Cardiac fibroblast (primary cell): ENCODE measurements at regions not wholly inside any gene's neighbourhood (a gene's known extent, or its start where the extent isn't known, plus 50 kb on each side); places are given as distances from the start of the nearest gene placed in this dataset.

Experiments
- DNase-seq, 2 donors: peaks; one replicate each; pipeline versions ENCODE4 v3.0.0 to v3.0.0-alpha.2; 2010; ENCODE audit warnings: low read depth in 2 of 2
- H3K4me3 ChIP-seq, 2 donors: replicated peaks in 1 of 2; 1 replicate in 1 of 2; 2 replicates in 1 of 2; pipeline ENCODE4 v1.5.1; 2011; ENCODE audit warnings: low read depth in 2 of 2, low read length in 2 of 2, mild to moderate bottlenecking in 2 of 2, moderate library complexity in 1 of 2
- CTCF ChIP-seq: IDR thresholded peaks from one replicate; pipeline ENCODE4 v1.5.1; 2011; ENCODE audit warnings: low read depth, mild to moderate bottlenecking, low read length, inconsistent platforms

- no peak overlapping the region for H3K4me3 ChIP-seq
- no peak for DNase-seq
- TF ChIP-seq CTCF, result no peak
Observed at GRCh38 chr12:124126950-124127655, 154.1 kb downstream of the ZNF664 start.

GRCh38 chr12:124129132-124129531 is 156.1 kb downstream of the ZNF664 start:
- H3K4me3 ChIP-seq, result no peak overlapping the region
- DNase-seq, result no peak
- no peak for TF ChIP-seq CTCF

- no peak overlapping the region for H3K4me3 ChIP-seq
- TF ChIP-seq CTCF, result no peak
- DNase-seq, result no peak
Observed at GRCh38 chr12:124130691-124131591, 157.9 kb downstream of the ZNF664 start.

GRCh38 chr12:124131659-124132058 is 158.6 kb downstream of the ZNF664 start:
- no peak for DNase-seq
- H3K4me3 ChIP-seq, result no peak overlapping the region
- TF ChIP-seq CTCF, result no peak

GRCh38 chr12:124132530-124132929 is 159.5 kb downstream of the ZNF664 start:
- no peak for TF ChIP-seq CTCF
- H3K4me3 ChIP-seq, result no peak overlapping the region
- DNase-seq, result no peak

GRCh38 chr12:124136796-124137195 is 158.1 kb upstream of the RFLNA start:
- no peak for TF ChIP-seq CTCF
- no peak overlapping the region for H3K4me3 ChIP-seq

More at GRCh38 chr12:124136796-124137195, 158.1 kb upstream of the RFLNA start:
- DNase-seq, result no peak
